Heart left ventricle (tissue), 16 donors: ENCODE measurements at regions not wholly inside any gene's neighbourhood (a gene's known extent, or its start where the extent isn't known, plus 50 kb on each side); places are given as distances from the start of the nearest gene placed in this dataset.

Experiments used
- ATAC-seq, 4 donors: fragments of 200-7000 bp; cut with Tn5 transposase; one replicate each; pipeline ENCODE4 v1.9.1; 2020 to 2022; ENCODE audit warnings: moderate library complexity in 4 of 4, mild to moderate bottlenecking in 3 of 4, moderate number of reproducible peaks in 1 of 4
- DNase-seq, 5 donors: peaks; one replicate each; pipeline ENCODE4 v3.0.0-alpha.2; 2020
- H3K27ac ChIP-seq, 12 donors: fragments of 200-600 bp; sonication (generic) in 4 of 12; one replicate each; pipeline versions ENCODE4 v1.5.0 to v1.8.0; 2016 to 2022; ENCODE audit warnings: mild to moderate bottlenecking in 2 of 12
- H3K27me3 ChIP-seq, 9 donors: fragments of 200-600 bp; sonication (generic) in 2 of 9; one replicate each; pipeline versions ENCODE4 v1.5.1 to v1.8.0; 2016 to 2022; ENCODE audit warnings: mild to moderate bottlenecking in 3 of 9
- H3K36me3 ChIP-seq, 9 donors: fragments of 200-600 bp; sonication (generic) in 2 of 9; one replicate each; pipeline versions ENCODE4 v1.5.0 to v1.8.0; 2018 to 2022; ENCODE audit warnings: mild to moderate bottlenecking in 2 of 9
- H3K4me1 ChIP-seq, 12 donors: fragments of 200-600 bp; sonication (generic) in 4 of 12; one replicate each; pipeline versions ENCODE4 v1.5.0 to v1.8.0; 2016 to 2022; ENCODE audit warnings: mild to moderate bottlenecking in 3 of 12
- H3K4me3 ChIP-seq, 12 donors: fragments of 200-600 bp; sonication (generic) in 4 of 12; one replicate each; pipeline versions ENCODE4 v1.5.0 to v1.8.0; 2017 to 2022; ENCODE audit warnings: mild to moderate bottlenecking in 9 of 12, moderate library complexity in 4 of 12
- H3K9me3 ChIP-seq, 12 donors: fragments of 200-600 bp; sonication (generic) in 4 of 12; one replicate each; pipeline versions ENCODE4 v1.5.0 to v1.8.0; 2016 to 2022; ENCODE audit warnings: mild to moderate bottlenecking in 1 of 12
- CTCF ChIP-seq, 12 donors: fragments of 200-600 bp; sonication (generic) in 4 of 12; IDR thresholded peaks; one replicate each; pipeline versions ENCODE4 v1.5.0 to v1.8.0; 2018 to 2022; ENCODE audit warnings: antibody characterized with exemption in 12 of 12, mild to moderate bottlenecking in 5 of 12
- POLR2A ChIP-seq, 2 donors: fragments of 450-650 bp; IDR thresholded peaks; one replicate each; pipeline ENCODE4 v1.6.1; 2017; ENCODE audit warnings: antibody characterized with exemption in 2 of 2, mild to moderate bottlenecking in 2 of 2, moderate library complexity in 2 of 2
- WGBS, 4 donors: extraction: QIAGEN DNeasy Blood & Tissue Kit in 2 of 4; methylation state at CpG; one replicate each; pipeline versions ENCODE4 v1.1.5 to v1.1.7; 2013 to 2018; 5-methylcytosine and 5-hydroxymethylcytosine counted together
- intact Hi-C, 10 donors: fragments of 100-400 bp; cut with DNase I; formaldehyde crosslinking; loops; one replicate each; pipeline versions ENCODE4 v1.11.1 to v1.14.2; 2022
- donor health status: ischemic (EF 13 %, LVEDD 7.1; RV severe dilation, severe dysfunction).
- donor health status: healthy with polysubstance abuse.
- donor health status: DM: no; HTN: yes; CAD: no.
- donor health status: DM: no; HTN: no; CAD: no.
- donor health status: ischemic (EF 25% LVEDD 6.9; RV normal size, moderate dysfunction).
- donor health status: ischemic (EF 25% LVEDD 5.7; RV mildly dilated, moderate dysfunction).
- donor health status: healthy.
- donor health status: DM: yes; HTN: yes; CAD: no.
- donor health status: ischemic (EF 35%, LVEDD 5.7; RV mildly dilated, moderate dysfunction).
- donor health status: nonischemic (EF 11% LVEDD 7.7; RV severe dilation, severe dysfunction).
- donor health status: DM: yes; HTN: yes; CAD: no.
- donor health status: PGD.
- donor health status: ischemic (EF 29% LVEDD 5.4; RV normal size, mild dysfunction).
- donor health status: nonischemic (EF 23%, LVEDD 6.1; RV moderate dilation, normal function).

DNA sequence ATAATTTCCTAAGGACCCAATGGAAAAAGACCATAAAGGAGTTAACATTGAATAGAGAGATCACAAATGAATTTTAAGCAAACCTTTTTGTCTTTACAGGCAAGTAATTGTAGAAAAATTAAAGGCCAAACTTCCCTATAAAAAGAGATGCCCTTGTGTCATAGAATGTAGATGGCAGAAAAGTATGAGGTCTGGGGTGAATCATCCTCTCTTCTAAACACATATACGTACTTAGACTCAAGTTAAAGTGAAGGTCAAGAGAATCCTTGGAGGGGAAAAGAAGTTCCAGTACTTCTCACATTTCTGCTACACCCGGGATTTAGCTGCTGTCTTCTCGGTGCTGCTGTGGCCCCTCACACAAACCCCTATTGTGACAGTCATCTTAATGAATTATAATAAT, 116.2 kb upstream of the ARID2 start:
- TF ChIP-seq CTCF (IDR thresholded peaks at IDR 0.05), result no peak
- no peaks in the 10 kb centered on the region for H3K27me3 ChIP-seq
- H3K9me3 ChIP-seq, result no peaks in the 10 kb centered on the region
- ATAC-seq (no peak), DNase-seq (no peak)
- WGBS, 4 donors, result 74 to 86% (median 80%) methylated on average over 3 of the region's 3 CpGs
- no peak overlapping the region for H3K4me3 ChIP-seq
- no peaks in the 10 kb centered on the region for H3K36me3 ChIP-seq
- H3K27ac ChIP-seq, result no peak overlapping the region
- peaks cover 0 to 5% (median 0%) of the 10 kb centered on the region in 12 donors for H3K4me1 ChIP-seq
- intact Hi-C loops, result no loop called here

- Histone ChIP-seq H3K27ac (no peak overlapping the region), H3K4me3 (no peak overlapping the region), H3K4me1 (peaks cover 0 to 5% (median 0%) of the 10 kb centered on the region in 12 donors), H3K9me3 (no peaks in the 10 kb centered on the region), H3K27me3 (no peaks in the 10 kb centered on the region), H3K36me3 (no peaks in the 10 kb centered on the region)
- DNase-seq, result no peak
- 76 to 87% (median 80%) methylated on average over 2 of the region's 2 CpGs for WGBS, 4 donors
- intact Hi-C loops, result no loop called here
- ATAC-seq, result no peak
- TF ChIP-seq POLR2A (IDR thresholded peaks at IDR 0.05) (no peak), CTCF (IDR thresholded peaks at IDR 0.05) (no peak)
These were observed 115.7 kb upstream of the ARID2 start for GRCh38 chr12:45613855-45614254.

- Histone ChIP-seq H3K9me3 (no peaks in the 10 kb centered on the region), H3K36me3 (no peaks in the 10 kb centered on the region), H3K27ac (no peak overlapping the region), H3K27me3 (no peaks in the 10 kb centered on the region), H3K4me1 (peaks cover 0 to 5% (median 0%) of the 10 kb centered on the region in 12 donors), H3K4me3 (no peak overlapping the region)
- no peak for TF ChIP-seq CTCF (IDR thresholded peaks at IDR 0.05)
- no peak for TF ChIP-seq POLR2A (IDR thresholded peaks at IDR 0.05)
- no peak for DNase-seq
- intact Hi-C loops, result no loop called here
- ATAC-seq, result no peak
- 63 to 79% (median 66%) methylated on average over 1 of the region's 1 CpG for WGBS, 4 donors
These were observed 114.2 kb upstream of the ARID2 start for GRCh38 chr12:45615268-45615667.

DNA sequence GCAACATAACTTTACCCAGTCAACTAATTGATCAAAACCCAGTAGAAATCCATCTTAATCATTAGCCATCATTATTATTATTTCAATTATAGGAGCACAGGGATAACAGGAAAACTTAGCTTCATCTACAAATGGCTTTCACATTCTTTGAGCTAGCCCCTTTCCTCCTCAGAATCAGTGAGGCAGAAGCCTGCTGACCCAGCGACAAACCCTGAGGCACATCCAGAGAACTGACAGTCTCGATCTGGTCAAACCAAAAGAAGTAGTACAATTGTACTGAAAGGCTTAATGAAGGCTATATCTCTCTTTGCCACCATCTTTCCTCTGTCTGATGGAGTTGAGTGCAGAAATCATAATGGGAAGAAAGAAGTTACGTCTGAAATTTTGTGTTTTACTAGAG, 109.8 kb upstream of the ARID2 start:
- no peak for TF ChIP-seq POLR2A (IDR thresholded peaks at IDR 0.05)
- H3K4me3 ChIP-seq, result no peak overlapping the region
- no peak for DNase-seq
- no peak for ATAC-seq
- intact Hi-C loops, result no loop called here
- WGBS, 4 donors, result 84 to 94% (median 87%) methylated on average over 3 of the region's 3 CpGs
- no peaks in the 10 kb centered on the region for H3K9me3 ChIP-seq
- peaks cover 0 to 10% (median 0%) of the 10 kb centered on the region in 12 donors for H3K4me1 ChIP-seq
- H3K27ac ChIP-seq, result no peak overlapping the region
- no peaks in the 10 kb centered on the region for H3K27me3 ChIP-seq
- no peaks in the 10 kb centered on the region for H3K36me3 ChIP-seq

GRCh38 chr12:45621703-45622102, 107.8 kb upstream of the ARID2 start:
- no peak for DNase-seq
- no peak overlapping the region for H3K4me3 ChIP-seq
- no peak for ATAC-seq
- intact Hi-C loops, result no loop called here
- no peak overlapping the region for H3K27ac ChIP-seq
- TF ChIP-seq CTCF (IDR thresholded peaks at IDR 0.05) (no peak), POLR2A (IDR thresholded peaks at IDR 0.05) (no peak)
- no peaks in the 10 kb centered on the region for H3K27me3 ChIP-seq
- H3K4me1 ChIP-seq, result peaks cover 0 to 10% (median 0%) of the 10 kb centered on the region in 12 donors
- H3K9me3 ChIP-seq, result no peaks in the 10 kb centered on the region
- H3K36me3 ChIP-seq, result no peaks in the 10 kb centered on the region
- WGBS, 4 donors, result 87 to 97% (median 88%) methylated on average over 1 of the region's 1 CpG
